GM19452 (cell line): ENCODE measurements at regions not wholly inside any gene's neighbourhood (a gene's known extent, or its start where the extent isn't known, plus 50 kb on each side); places are given as distances from the start of the nearest gene placed in this dataset.
"Not testable (repeated sequence)": the region's sequence is repeated elsewhere in the genome, so short reads cannot be mapped to it uniquely, and the experiment has no call there.

Source experiments
- ATAC-seq: cut with Tn5 transposase; IDR thresholded peaks from one replicate; pipeline ENCODE4 v1.9.1; 2021; ENCODE audit not compliant: unreplicated experiment

DNA sequence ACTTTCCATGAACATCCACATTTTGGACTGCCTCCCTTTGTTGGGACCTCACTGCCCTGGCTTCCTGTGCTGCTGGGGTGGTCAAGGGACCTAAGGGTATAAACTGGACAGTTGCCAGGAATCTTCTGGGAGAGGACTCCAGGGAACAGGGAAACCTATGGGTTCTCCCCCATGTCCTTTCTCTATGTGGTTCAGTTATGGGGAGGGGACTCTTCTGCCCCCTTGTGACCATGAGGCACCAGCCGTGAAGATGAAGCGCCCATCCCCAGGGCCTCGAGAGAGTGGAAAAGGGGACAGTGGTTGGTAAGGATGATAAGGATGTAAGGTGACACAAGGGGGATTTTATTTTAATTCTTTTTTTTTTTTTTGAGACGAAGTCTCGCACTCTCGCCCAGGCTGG, 177.0 kb upstream of the TMEM132C start:
- no peak for ATAC-seq

DNA sequence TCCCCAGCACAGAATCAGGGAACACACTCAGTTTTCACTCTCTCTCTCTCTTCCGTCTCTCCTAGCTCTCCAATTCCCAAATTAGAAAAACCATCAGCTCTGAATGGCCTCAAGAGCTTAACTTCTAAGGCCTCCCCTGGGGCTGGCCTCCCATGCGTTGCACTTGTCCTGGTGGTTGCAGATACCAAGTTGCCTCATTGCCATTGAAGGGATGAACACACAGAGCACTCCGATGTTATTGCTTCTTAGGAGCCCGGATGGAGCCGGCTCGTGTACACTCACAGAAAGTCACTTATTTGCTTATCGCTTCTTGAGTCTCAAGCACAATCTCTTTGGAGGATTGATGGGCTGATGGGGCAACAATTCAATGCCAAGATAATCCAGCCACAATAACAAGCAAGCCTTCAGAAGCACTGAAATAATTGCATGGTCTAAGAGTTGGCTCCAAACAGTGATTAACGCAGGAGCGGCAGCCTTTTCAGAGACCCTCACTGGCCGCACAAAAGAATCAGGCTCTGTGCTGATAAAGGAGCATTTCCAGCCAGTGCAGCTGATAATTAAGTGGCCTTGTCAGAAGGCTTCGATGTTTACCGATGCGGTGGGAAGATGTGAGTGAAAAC, 175.8 kb upstream of the TMEM132C start:
- no peak for ATAC-seq

DNA sequence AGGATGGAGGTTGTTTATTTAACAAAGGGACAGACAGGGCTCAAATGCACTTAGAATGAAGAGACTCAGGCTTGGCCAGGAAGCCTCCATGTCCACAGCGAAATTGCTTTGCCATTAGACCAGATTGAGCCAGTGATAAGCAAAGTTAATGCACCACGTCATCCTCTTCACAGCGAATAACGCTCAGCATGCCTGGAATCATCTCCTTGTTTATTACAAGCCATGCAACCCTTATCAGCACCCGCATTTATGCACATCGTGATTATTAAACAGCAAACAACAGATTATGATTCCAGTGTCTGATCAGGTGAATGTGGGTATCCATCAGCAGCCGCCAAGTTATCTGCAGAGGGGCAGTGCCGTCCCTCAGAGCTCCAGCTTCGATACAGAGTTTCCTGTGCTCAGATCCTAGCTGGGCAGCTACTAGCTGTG, 175.0 kb upstream of the TMEM132C start:
- ATAC-seq, result no peak

DNA sequence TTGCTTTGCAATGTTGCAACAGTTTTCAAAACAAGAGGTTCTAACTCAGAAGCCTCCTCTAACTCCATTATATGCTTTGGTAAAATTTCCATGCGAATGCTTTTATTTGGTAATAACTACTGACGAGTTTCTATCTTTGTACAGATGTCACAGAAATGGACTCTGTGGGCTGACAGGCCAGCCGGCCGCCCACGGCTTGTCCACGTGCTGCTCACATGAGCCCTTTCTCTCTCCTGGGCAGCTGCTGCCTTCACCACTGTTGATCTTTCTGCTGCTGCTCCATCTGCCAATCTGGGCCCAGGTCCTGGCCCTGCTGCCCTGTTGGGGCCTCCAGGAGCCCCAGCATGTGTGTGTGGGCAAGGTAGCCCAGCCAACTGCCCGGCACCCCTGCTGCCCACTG, 168.2 kb upstream of the TMEM132C start:
- ATAC-seq, result no peak

DNA sequence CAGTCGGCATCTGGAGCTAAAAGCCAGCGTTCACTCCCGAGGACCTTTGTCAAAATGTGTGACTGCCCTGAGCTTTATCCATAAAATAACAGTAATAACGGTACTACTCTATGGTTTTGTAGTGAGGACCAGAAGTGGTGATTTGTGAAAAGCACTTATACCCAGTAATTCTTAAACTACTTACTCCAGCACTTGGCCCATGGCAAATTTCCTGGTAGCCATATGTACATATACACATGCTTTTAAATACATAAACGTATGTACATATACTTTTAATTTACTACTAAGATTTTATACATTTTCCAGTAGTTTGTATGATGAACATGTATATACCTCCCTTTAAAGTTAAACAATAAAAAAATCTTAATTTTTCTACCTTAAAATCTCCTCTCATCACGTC, 163.8 kb upstream of the TMEM132C start:
- no peak for ATAC-seq

DNA sequence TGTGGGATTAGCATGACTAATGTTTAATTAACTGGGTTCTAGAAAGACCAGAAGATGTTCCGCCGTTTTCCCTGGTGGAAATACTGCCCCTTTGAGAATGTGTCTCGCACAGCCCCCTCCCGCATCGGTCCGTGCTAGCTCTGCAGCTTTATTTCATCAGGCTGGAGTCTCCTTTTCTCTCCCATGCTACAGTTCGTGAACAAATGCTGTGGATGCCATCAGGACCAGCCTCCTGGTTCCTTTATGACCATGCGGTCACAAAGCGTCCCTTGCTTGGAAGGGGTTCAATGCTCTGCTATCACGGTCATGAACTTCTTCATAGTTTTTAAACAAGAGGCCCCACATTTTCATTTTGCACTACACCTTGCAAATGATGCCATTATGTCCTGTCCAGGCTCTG, 157.7 kb upstream of the TMEM132C start:
- no peak for ATAC-seq

DNA sequence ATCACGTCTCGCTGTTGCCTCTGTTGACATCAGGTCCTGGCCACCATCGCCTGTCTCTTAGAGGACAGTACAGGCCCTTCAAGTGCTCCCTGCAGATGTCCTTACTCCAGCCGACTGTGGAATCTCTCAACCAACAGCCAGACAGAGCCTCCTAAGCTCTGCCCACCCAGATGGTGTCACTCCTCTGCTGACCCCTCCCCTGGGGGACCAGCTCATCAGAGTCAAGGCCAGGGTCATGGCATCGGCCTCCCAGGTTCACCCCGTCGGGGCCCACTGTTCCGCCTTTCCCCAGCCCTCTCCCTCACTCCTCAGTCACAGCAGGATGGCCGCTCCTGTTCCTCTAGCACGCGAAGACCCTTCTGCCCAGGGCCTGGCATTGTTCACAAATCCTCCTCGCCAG, 157.3 kb upstream of the TMEM132C start:
- no peak for ATAC-seq

DNA sequence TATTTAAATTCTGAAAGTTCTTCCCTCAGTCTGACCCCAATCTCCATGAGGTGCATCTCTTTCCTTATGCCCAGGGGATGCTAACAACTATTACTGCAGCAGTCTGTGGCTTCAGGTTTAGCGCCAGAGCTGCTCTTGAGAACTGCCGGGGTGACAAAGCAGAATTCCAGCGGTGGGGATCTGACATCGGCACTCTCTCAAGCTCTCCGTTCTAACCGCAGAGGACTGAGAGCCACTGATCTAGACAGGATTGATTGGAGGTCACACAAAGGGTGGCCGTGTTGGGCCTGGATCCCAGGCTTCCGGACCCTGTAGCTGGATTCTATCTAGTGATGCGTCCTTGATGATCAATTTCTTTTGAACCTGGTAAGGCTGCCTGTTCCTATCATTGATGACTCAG, 155.6 kb upstream of the TMEM132C start:
- no peak for ATAC-seq

DNA sequence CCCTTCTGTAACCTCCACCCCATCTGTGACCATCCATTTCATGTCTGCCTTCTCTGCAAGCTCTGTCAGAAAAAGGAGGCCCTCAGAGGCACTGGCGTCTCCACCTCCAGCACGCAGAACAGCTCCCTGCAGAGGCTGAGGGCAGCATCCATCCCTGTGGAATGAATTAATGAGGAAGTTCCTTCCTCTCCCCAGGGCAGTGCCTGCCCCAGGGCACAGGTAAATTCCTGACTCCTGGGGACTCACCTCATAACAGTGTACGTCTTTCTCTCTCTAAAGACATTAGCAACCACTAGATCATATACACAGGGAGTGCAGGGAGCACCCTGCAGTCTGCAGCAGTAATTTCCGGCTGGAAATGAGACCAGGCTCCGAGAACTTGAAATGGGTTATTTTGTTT, 155.0 kb upstream of the TMEM132C start:
- ATAC-seq, result no peak

DNA sequence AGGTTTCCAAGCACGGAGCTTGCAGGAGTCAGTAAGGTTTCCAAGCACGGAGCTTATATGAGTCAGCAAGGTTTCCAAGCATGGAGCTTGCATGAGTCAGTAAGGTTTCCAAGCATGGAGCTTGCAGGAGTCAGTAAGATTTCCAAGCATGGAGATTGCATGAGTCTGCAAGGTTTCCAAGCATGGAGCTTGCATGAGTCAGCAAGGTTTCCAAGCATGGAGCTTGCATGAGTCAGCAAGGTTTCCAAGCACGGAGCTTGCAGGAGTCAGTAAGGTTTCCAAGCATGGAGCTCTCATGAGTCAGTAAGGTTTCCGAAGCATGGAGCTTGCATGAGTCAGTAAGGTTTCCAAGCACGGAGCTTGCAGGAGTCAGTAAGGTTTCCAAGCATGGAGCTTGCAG, 153.7 kb upstream of the TMEM132C start:
- not testable (repeated sequence) for ATAC-seq

DNA sequence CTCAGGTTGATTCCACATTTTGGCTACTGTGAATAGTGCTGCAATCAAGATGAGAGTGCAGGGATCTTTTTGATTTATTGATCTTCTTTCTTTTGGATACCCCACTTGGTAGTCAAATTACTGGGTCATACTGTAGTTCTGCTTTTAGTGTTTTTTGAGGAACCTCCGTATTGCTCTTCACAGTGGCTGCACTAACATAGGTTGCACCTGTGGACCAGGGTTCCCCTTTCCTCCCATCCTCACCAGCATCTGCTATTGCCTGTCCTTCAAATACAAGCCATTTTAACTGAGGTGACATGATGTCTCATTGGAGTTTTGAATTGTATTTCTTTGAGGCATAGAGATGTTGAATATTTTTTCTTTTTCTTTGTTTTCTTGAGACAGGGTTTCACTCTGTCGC, 152.5 kb upstream of the TMEM132C start:
- no peak for ATAC-seq

DNA sequence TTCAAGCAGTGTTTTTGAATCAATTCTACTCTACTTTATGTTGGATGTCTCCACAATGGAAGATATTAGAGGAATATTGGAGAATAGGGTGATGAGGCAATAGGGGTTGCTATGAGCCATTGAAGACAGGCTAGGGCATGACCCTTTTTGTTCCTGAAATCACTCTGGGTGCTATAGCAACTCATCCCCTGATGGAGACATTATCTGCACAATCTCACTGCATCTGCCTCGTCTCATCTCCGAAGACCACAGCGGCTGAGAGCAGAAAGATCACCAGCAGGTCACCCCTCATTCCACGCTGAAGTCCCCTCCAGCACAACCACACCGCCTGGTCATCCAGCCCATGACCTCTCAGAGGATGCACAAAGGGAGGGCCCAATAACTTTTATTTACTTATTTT, 150.4 kb upstream of the TMEM132C start:
- no peak for ATAC-seq

DNA sequence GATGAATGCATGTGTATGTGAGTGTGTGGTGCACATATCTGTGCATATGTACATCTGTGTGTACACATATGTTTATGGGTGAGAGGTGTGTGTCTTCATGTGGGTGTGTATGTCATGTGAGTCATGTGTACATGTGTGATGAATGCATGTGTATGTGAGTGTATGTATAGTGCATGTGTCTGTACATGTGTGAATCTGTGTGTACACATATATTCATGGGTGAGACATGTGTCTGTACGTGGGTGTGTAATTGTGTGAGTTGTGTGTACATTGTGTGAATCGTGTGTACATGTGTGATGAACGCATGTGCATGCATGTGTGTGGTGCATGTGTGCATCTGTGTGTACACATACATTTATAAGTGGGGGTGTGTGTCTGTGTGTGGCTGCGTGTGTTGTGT, 146.9 kb upstream of the TMEM132C start:
- ATAC-seq, result no peak

DNA sequence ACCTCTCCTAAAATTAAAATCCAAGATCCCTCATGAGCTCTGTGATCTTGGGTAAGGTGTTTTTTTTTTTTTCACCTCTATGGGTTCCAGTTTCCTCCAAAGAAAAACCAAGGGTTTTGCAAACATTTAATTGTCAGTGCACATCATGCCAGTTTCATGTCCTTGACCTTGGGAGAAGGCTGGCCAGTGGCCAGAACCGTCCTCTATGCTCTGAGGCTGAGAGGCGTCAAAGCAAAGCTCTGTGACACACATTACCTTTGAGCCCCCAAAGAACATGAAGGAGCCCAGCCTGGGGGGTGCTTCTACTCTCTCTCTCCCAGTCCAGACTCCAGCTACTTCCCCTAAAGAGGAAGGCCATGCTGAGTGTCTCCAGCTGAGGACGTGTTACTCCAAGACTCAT, 145.5 kb upstream of the TMEM132C start:
- ATAC-seq, result no peak

DNA sequence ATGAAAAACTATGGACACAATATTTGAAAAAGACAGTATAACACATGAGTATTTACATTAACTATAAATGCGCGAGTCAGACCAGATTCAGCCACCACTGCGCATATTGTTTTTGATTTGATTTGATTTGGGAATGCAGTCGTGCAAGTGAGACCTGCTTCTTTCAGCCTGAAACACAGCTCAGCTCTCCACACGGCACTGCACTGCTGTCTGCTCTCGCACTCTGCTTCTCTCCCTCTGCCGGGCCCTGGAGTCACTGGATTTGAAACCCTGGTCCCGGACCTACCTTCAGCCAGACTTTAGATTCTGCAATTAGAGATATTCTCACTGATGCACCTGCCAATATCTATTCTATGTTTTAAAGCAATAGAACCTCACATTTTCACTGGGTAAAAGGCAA, 143.9 kb upstream of the TMEM132C start:
- no peak for ATAC-seq

DNA sequence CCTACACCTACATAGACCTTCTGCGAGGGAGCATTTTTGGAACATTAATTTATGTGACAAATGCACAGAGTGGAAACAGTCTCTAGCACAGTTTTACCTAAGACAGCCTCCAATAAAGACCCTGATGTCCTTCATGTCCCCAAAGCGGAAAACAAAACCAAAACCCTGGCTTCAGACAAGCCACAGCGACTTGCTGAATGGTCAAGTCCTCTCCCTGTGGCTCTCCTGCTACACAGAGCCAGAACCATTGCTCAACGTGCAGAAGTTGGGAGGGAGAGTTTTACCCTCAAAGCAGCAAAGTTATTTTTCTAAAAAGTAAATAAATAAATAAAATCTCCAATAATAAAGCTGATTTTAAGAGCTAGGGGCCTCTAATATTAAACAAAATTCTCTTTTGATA, 135.0 kb upstream of the TMEM132C start:
- ATAC-seq, result no peak

DNA sequence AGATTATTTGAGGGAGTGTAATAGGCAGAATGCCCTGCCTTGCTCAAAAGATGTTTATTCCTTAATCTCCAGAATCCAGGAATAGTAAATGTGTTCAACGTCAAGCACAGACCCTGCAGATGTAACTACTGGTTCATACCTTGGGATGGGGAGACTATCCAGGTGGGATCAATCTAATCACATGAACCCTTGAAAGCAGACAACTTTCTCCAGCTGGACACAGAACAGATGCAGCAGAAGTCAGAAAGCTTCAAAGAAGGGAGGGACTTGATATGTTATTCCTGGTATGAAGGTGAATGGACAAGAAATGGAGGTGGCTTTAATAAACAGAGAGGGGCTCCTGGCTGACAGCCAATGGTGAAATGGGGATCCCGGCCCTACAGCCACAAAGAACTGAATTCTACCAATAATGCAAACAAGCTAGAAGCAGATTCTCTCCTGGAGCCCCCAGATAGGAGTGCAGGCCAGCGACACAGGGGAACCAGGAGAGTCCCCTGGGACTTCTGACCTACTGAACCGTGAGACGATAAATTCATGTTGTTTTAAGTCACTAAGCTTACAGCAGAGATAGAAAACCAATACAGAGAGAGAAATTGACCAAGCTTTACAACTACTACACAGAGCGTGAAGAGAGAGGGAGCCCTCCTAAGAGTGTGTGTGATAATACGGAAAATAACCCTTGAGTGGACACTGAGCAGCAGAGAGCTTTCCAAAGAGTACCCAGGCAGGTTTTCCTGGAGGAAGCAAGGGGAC, 133.5 kb upstream of the TMEM132C start:
- ATAC-seq, result no peak

DNA sequence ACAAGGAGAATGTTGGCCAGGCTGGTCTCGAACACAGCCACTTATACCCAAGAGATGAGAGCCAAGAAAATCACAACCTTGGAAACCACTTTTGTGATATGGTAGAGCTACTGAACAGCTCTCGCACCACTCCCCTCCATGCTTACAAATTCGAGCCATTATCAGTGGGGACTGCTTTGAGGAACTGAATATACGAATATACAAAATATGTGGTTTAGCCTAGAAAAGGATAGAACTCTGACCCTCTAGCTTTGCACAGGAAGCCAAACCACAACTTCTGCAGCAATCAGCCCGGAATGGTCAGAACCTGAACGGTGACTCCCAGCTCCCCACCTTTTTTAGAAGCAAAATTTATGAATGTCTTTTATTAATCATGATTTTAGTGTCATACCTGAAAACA, 129.8 kb upstream of the TMEM132C start:
- no peak for ATAC-seq

DNA sequence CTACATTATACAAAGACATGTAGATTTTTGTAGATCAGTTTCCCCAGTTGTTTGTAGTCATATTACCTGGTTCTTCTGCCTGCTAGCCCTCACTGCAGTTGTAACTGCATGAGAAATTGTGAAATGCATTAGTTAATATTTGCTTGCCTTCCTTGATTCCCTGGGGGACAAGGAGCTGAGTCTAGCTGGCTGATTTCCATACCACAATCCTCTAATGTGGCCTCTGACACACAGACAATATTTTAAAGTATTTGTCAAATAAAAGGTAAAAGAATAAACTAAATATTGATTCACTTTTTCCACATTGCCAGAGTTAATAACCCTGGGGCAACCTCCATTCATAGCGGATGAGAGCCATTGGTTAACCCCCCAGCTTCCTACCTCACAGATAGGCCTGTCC, 128.8 kb upstream of the TMEM132C start:
- no peak for ATAC-seq

DNA sequence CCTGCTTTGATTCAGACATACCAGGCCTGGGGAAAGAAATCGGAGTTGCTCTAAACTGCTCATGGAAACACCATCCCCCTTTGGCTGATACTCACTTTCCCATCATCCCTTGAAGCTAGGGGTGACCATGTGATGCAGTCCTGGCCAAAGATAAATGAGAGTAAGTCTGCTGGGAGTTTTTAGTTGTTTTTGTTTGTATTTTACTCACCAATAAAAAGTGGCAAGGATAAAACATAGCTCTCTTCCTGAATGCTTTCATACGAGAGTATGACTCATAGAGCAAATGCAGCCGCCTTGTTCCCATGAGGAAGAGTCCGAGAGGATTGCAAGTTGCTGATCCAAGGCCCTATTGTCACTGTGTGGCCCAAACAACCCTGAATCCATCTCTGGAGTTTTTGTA, 126.4 kb upstream of the TMEM132C start:
- ATAC-seq, result no peak

DNA sequence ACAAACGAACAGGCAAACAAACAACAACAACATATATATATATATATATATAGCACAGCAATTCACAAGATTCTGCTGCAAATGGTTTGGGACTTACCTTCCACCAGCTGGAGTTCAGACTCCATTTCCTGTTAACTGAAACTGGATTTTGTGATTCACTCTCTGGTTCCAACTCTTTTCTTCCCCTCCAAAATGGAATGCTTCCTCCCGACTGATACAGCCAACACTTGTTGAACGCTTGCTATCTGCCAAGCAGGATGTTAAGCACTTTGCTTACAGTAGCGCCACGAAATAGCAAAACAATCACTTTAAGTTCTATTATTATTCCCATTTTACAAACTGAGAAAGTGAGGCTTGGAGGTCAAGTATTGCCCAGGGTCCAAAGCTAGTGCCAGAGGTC, 116.0 kb upstream of the TMEM132C start:
- no peak for ATAC-seq

DNA sequence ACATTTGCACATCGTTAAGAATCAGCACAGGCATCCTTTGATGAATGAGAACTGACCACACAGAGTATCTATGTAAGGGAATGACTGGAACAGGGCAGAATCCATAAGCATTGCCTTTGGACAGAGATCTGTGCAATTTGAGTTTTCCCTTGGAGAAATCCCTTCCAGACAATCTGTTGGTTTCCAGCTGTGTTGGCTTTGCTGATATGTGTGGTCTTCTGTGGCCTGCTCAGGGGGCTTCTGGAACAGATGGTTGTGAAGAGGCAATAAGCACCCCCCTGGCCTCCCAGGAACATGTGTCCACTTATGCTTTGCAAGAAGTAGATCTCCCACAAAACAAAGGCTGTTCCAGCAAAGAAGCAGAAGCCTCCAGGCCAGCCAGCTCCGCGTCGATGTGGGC, 111.4 kb upstream of the TMEM132C start:
- ATAC-seq, result no peak

DNA sequence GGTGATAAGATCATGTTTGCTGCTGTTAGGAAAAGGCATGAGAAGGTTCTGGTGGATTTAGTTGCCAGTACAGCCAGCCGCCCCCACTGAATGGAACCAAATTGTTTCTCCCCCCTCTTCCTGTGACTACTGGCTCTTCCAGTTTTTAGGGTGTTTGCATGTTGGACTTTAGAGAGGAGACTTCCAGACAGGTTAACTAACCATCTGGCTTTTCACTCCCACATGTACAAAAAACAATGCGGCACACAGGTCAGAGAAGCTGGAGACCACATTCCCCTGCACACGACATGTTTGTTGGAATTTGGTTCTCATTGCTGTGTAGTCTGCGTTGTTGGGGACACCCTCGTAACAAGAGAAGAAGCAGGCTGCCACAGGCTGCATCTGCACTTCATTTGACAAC, 103.9 kb upstream of the TMEM132C start:
- no peak for ATAC-seq
